OCI-LY3 (cell line): ENCODE measurements at regions not wholly inside any gene's neighbourhood (a gene's known extent, or its start where the extent isn't known, plus 50 kb on each side); places are given as distances from the start of the nearest gene placed in this dataset.
"Not testable (repeated sequence)": the region's sequence is repeated elsewhere in the genome, so short reads cannot be mapped to it uniquely, and the experiment has no call there.

ENCODE experiments used
- H2AFZ ChIP-seq: fragments of 200-600, 300-600 bp; shearing (Covaris generic); 2 replicates; pipeline ENCODE4 v1.6.0; 2014; ENCODE audit warnings: antibody characterized with exemption, low read depth, low read length
- H3K27ac ChIP-seq: fragments of 200-600, 300-600 bp; sonication (generic); 2 replicates; pipeline ENCODE4 v1.5.1; 2014; ENCODE audit warnings: mild to moderate bottlenecking, low read length, moderate library complexity, mixed read lengths
- H3K27me3 ChIP-seq: fragments of 200-600, 300-600 bp; sonication (generic); 2 replicates; pipeline ENCODE4 v1.6.1; 2014; ENCODE audit warnings: low read depth, low read length, mixed read lengths
- H3K36me3 ChIP-seq: fragments of 200-600, 300-600 bp; sonication (generic); replicated peaks from 2 replicates; pipeline ENCODE3; 2014; ENCODE audit warnings: low read depth, low read length, mixed read lengths
- H3K4me1 ChIP-seq: fragments of 300-600, 200-600 bp; sonication (generic); 2 replicates; pipeline ENCODE4 v1.6.1; 2014; ENCODE audit warnings: low read length, mixed read lengths
- H3K4me2 ChIP-seq: fragments of 200-600, 300-600 bp; sonication (generic); 2 replicates; pipeline ENCODE4 v1.6.1; 2014; ENCODE audit warnings: low read length, mixed read lengths
- H3K4me3 ChIP-seq: fragments of 300-600, 200-600 bp; sonication (generic); 2 replicates; pipeline ENCODE4 v1.5.1; 2014; ENCODE audit warnings: antibody characterized with exemption, mild to moderate bottlenecking, low read length, moderate library complexity
- H3K79me2 ChIP-seq: fragments of 300-600, 200-600 bp; shearing (Covaris generic); 2 replicates; pipeline ENCODE4 v1.6.1; 2014; ENCODE audit warnings: mild to moderate bottlenecking, low read length, mixed read lengths
- H3K9ac ChIP-seq: fragments of 300-600, 200-600 bp; shearing (Covaris generic); 2 replicates; pipeline ENCODE4 v1.6.0; 2014; ENCODE audit warnings: mild to moderate bottlenecking, low read length, moderate library complexity
- H3K9me3 ChIP-seq: fragments of 200-600, 300-600 bp; shearing (Covaris generic); 2 replicates; pipeline ENCODE4 v1.6.1; 2014; ENCODE audit warnings: low read length, mixed read lengths; ENCODE audit not compliant: insufficient read depth
- H4K20me1 ChIP-seq: fragments of 200-600, 300-600 bp; sonication (generic); 2 replicates; pipeline ENCODE4 v1.6.1; 2016; ENCODE audit warnings: low read length, mixed read lengths; ENCODE audit not compliant: insufficient read depth
- CTCF ChIP-seq: fragments of 200-600, 300-600 bp; sonication (generic); IDR thresholded peaks from 2 replicates; pipeline ENCODE4 v1.5.1; 2014; ENCODE audit warnings: antibody characterized with exemption, low read length, low read depth
- EZH2phosphoT487 ChIP-seq: fragments of 200-600 bp; shearing (Covaris generic); IDR thresholded peaks from 2 replicates; pipeline ENCODE4 v1.6.1; 2018; ENCODE audit warnings: antibody characterized with exemption, mixed run types, low read depth

DNA sequence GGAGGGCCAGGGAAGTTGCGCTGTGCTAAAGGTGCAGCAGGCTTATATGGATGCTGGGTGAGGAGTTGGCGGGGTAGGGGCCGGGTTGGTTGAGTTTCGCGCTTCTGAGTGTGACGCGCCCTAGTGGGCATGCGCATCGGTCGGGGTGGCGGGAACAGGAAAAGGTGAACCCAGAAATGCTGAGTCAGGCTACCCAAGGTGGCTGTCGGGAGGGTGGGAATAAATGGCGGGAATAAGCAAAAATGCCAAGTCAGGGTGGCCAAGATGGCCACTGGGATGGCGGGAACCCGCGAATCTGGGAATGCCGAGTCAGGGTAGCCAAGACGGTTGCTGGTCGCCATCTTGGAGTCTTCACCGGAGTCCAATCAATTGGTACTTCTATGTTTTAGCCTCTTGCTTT is 580.0 kb downstream of the SUCLG1 start:
- Histone ChIP-seq H2AFZ (no peak overlapping the region), H3K79me2 (no peaks in the 10 kb centered on the region), H3K9me3 (no peaks in the 10 kb centered on the region)

DNA sequence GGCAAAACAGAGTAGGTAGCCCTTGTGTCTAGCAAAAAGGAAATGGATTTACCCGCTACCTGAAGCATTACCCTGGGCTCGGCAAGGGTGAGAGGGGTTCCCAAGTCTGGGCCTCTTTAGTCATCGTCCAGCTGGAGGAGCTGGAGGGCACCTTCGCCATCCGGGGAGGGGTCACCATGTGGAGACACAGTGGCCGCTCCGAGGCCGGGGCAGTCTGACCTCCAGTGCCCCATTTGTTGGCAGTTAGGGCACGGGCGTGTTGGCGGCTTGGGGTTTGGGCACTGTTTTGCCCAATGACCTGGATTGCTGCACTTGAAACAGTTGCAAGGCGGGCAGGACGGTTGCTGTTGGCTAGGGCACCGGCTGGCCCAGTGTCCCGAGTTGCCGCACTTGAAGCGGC is 581.8 kb downstream of the SUCLG1 start:
- H3K9ac ChIP-seq, H2AFZ ChIP-seq, H3K27me3 ChIP-seq, H4K20me1 ChIP-seq, H3K9me3 ChIP-seq, H3K4me3 ChIP-seq, H3K36me3 ChIP-seq, H3K4me1 ChIP-seq, H3K27ac ChIP-seq, H3K4me2 ChIP-seq, H3K79me2 ChIP-seq: not testable (repeated sequence)

More for the DNA sequence above, 580.0 kb downstream of the SUCLG1 start:
- H3K27ac ChIP-seq = no peak overlapping the region
- no peaks in the 10 kb centered on the region for H3K36me3 ChIP-seq
- H3K4me1 ChIP-seq = no peaks in the 10 kb centered on the region
- H3K9ac ChIP-seq = no peak overlapping the region
- no peak for TF ChIP-seq EZH2phosphoT487
- no peak for TF ChIP-seq CTCF
- H3K27me3 ChIP-seq = no peaks in the 10 kb centered on the region
- no peak overlapping the region for H3K4me2 ChIP-seq
- no peak overlapping the region for H3K4me3 ChIP-seq
- H4K20me1 ChIP-seq = no peaks in the 10 kb centered on the region

DNA sequence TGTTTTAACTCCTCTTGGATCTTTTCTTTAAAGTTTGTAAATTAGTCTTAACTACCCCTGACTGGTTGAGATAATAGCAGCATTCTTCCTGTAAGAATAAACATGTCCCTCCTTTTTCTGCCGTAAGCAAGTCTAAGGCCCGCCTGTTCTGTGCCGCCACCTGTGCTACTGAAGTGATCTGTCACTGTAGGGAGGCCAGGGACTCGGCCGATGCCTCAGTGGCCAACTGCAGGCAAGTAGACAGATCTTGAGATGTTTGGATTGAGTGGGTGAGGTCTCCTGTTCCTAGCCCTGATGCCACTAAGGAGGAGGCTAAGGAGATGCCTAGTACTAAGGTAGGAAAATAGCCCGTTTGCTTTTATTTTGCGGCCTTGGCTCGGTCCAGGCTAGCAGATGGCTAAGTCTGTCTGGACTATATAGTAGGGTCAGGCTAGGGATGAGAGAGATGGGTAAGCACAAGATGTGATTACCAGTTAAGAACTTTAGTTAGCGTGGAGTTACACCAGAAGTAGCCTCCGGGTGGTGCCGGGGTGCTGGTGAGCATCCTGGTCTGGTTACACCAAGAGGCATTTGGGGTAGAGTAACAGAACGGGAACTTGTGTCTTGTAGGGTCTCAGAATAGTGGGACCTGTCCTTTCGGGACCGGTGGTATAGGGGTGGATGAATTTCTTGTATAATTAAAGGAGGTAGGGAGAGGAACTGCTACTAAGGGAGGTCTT is 584.2 kb downstream of the SUCLG1 start:
- Histone ChIP-seq H2AFZ (no peak overlapping the region), H3K4me2 (no peak overlapping the region), H3K4me1 (no peaks in the 10 kb centered on the region), H3K9ac (no peak overlapping the region), H3K79me2 (no peaks in the 10 kb centered on the region), H3K9me3 (no peaks in the 10 kb centered on the region), H4K20me1 (no peaks in the 10 kb centered on the region), H3K27ac (no peak overlapping the region), H3K36me3 (no peaks in the 10 kb centered on the region), H3K4me3 (no peak overlapping the region), H3K27me3 (no peaks in the 10 kb centered on the region)
- TF ChIP-seq EZH2phosphoT487 (no peak), CTCF (no peak)

DNA sequence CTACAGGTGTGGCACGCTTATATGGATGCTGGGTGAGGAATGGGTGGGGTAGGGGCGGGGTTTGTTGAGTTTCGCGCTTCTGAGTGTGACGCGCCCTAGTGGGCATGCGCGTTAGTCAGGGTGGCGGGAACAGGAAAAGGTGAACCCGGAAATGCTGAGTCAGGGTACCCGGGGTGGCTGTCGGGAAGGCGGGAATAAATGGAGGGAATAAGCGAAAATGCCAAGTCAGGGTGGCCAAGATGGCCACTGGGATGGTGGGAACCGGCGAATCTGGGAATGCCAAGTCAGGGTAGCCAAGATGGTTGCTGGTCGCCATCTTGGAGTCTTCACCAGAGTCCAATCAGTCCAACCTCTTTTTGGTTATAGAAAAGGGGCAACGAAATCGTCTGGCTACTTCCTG is 585.0 kb downstream of the SUCLG1 start:
- H3K79me2 ChIP-seq = no peaks in the 10 kb centered on the region
- no peaks in the 10 kb centered on the region for H3K36me3 ChIP-seq
- no peak overlapping the region for H3K27ac ChIP-seq
- no peaks in the 10 kb centered on the region for H3K27me3 ChIP-seq
- no peak overlapping the region for H3K4me2 ChIP-seq
- H3K9ac ChIP-seq = no peak overlapping the region
- H4K20me1 ChIP-seq = no peaks in the 10 kb centered on the region
- H3K4me3 ChIP-seq = no peak overlapping the region
- no peak overlapping the region for H2AFZ ChIP-seq
- no peaks in the 10 kb centered on the region for H3K9me3 ChIP-seq
- H3K4me1 ChIP-seq = no peaks in the 10 kb centered on the region
- TF ChIP-seq EZH2phosphoT487 = no peak
- no peak for TF ChIP-seq CTCF
